CD4-positive, alpha-beta T cell treated with Interleukin-6 for 4 hours (primary cell): ENCODE measurements at regions not wholly inside any gene's neighbourhood (a gene's known extent, or its start where the extent isn't known, plus 50 kb on each side); places are given as distances from the start of the nearest gene placed in this dataset.

Experiments used
- DNase-seq: peaks from one replicate; pipeline ENCODE4 v3.0.0-alpha.2; 2020; ENCODE audit warnings: mixed read lengths

DNA sequence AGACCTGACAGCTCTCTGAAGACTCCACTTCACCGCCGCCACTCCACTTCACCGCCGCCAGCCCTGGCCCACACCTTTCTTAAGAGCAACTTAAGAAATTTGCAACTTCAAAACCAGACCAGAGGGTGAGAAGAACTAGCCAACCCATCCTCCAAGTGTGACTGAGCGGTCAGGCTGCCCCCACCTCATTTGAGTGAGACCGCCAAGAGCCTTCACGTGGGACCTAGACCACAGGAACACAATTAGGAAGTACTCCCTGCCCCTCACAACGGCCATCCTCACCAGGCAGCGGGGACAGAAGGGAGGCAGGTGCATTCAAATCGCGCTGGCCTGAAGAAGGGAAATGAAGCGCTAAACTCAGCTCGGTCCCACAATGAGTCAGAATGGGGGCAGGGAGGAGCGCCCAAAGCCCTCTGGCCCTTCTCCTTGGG, 156.8 kb upstream of the BCL6 start:
- DNase-seq, result no peak

DNA sequence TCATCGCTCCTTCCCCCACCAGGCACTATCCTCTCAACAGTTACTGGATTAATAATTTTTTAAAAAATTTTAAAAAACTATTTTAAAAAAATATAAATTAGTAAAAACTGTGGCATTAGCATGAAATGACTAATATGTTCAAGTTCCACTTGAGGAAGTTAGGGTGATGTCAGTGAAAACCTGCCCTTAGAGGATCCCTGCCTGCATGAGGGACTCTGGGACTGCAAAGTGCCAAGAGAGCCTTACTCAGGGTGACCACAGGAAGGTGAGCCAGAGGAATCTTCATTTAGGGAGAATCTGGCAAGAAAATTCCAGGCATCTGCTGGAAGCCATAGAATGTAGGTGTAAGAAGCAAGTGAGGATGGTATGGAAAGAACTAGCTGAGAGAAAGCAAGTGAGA, 157.7 kb upstream of the BCL6 start:
- DNase-seq, result no peak

DNA sequence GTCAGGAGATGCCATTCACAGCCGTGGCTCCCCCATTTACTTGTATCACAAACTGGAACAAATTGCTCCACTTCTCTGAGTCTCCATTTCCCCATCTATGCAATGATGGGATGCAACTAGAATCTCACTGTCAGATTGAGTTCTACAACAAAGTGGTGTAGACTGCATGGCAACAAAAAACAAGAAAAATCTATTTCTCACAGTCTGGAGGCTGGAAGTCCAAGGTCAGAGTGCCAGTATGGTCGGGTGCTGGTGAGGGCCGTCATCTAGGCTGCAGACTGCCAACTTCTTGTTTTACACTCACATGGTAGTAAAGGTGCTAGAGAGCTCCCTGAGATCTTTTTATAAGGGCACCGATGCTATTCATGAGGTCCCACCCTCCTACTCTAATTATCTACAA, 158.4 kb upstream of the BCL6 start:
- no peak for DNase-seq

DNA sequence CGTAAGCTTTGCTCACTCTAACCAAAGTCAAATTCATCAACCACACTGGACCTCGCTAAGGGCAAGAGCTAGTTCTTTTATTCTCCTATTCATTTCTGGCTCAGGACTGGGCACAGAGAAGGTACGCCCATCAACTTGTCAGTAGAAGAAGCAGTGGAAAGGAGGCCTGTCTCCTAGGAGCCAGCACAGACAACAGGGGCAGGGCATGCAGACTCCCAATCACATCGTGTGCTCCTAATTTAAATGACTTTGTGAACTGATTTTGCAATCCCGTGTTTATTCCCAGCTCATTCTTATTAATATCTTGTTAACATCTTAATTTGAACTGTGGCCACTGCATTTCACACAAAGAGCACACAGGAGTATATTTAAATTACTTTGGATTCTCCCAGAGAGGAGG, 161.1 kb upstream of the BCL6 start:
- DNase-seq, result no peak

DNA sequence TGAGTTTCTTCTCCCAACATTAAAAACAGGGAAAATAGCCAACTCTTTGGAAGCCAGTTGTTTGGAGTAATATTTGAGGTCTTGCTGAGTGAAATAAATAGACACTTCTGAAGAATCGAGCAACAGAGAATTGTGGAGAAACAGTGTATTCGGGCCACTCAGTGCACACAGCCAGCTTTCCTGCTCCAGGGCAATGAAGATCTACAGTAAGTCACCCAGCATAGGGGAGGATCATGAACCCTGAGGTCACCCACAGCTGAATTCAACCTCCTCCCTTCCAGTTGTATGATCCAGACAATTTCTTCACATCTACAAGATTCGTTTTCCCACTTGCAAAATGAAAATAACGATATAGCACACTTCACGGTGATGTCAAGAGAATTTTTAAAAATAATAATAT, 161.7 kb upstream of the BCL6 start:
- no peak for DNase-seq

DNA sequence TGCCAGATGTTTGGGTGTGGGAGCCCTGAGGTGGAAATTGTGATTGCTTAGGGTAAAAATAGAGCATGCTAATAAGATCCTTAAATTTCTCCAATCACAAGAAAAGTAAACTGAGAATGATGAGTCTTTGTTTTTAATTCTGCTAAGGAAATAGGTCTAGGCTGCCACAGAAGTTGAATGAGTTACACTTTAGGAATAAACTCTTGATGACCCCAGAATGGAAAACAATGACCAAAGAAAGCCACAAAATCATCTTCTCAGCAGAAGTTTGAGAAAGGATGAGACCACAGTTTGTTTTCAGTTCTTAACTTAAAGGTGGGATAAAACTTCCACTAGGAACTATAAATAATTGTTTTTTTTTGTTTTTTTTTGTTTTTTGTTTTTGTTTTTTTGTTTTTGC, 164.6 kb upstream of the BCL6 start:
- no peak for DNase-seq

DNA sequence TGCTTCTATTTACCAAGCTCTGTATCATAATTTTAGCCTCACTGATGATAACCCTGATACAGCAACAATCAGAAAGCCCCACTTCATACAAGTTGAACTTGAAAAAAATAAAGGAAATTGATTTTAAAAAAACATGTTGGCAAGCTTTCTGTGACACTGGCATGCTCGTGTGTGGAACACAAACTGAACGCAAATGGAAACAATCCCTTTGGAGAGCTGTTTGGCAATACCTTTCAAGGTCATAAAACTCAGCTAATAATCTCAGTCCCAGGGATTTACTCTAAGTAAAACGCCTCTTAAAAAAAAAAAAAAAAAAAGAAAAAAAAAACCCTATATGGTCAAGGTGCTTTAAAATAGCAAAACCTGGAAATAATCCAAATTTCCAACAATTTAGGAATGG, 166.7 kb upstream of the BCL6 start:
- no peak for DNase-seq

DNA sequence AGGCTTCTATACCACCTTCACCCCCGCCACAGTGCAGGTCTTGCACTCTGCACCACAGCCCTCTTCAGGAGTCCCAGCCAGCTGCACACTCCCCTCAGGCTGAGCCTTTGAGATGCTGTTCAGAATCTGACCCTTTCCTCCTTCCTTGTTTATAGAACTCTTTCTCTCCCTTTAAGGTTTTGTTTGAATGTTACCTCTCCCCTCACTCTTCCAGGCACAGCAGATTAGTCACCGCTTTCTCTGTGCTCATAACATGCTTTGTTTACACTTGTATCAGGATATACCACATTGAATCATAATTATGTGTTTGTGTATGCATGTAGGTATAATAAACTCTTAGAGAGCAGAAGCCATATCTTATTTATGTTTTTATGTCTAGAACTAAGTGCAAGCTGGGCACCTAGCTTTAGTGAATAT, 168.4 kb upstream of the BCL6 start:
- DNase-seq, result no peak

DNA sequence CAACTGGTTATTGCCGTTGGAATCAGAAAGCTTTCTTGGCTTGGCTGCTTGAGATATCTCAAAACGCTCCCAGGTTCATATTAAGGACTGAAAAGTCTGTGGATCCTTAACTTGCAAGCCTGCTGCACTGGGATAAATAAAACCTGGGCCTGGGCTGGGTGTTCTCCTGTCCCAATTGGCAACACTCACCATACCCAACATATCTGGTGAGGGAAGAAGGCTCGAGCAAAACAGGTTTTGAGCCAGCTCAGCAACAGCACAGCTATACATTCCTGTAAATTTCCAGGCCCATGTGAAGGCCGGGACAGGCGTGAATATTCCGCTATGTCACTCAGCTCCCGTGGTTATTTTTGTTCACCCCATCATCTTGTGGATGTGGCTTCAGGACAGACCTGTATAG, 169.0 kb upstream of the BCL6 start:
- no peak for DNase-seq

DNA sequence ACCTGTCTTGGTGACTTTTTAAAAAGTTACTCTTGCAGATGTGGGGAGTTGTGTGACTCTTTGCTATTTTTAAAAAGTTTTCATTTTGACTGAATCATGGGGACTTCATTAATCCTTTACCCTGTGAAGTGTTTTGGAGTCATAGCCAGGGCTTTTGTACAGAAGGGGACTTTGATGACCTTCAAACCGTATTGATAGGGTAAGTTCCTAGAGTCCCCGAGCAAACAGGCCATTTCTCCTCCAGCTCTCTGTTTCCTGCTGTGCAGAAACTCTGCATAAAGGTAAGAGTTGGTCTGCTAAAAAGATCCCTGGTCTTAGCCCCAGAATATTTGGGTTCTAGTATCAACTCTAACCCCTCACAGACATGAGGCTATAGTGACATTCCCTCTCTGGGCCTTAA, 170.8 kb upstream of the BCL6 start:
- no peak for DNase-seq

DNA sequence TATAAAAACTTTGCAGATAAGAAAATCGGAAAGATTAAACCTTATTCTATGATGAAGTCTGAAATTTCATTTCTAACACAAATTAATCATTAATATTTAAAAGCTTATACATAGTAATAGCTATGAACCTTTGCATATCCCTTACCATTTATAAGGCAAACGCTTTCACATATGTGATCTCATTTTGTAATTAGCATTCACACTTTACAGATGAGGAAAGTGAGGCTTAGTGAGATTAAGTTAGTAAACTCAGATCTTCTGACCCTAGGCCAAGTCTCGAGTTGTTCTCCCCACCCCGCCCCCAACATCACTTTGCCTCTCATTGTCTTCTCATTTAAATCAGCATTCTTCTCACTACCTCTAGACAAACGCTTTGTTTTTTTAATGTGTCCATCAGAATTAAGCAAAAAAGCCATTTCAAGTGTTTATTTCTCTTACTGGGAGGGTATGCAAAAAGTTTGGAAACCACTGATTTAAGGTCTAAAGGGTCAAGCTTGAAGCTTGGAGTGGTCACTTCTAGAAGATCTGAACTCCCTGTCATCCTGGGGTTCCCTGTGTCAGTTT, 172.9 kb upstream of the BCL6 start:
- no peak for DNase-seq

DNA sequence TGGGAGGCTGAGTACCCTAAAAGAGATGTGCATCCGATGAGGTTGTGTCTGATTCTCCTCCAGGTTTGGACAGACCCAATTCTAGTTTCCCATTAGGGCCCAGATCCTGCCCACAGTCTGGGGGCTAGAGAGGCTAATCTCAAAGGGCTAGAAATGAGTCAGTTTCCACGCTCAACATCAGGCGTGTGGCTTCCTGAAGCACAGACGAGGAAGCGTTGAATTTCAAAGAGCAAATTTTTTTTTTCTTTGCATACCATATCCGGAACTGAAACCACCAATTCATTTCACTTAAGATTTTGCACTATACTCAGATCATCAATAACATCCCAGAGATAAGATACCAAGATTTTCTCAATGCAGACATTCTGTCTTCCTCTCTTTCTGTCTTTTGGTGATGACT, 173.8 kb upstream of the BCL6 start:
- peak; percentile 69 for DNase-seq

DNA sequence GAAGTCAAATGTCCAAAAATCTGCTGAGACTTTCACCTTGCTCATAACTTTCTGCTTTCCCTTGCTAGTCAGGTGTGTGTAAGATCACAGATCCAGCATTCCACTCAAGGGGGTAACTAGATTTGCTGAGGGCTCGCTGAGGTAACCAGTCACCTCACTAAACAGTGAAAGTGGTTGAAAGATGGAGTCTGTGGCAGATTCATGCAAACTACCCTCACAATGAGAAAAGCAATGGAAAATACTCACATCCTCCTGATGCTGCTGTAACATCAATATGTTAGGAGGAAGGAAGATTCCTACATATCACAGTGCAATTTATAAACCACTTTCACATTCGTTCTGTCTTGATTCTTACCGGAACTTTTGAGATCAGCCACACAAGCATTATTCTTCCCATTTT, 174.3 kb upstream of the BCL6 start:
- no peak for DNase-seq

DNA sequence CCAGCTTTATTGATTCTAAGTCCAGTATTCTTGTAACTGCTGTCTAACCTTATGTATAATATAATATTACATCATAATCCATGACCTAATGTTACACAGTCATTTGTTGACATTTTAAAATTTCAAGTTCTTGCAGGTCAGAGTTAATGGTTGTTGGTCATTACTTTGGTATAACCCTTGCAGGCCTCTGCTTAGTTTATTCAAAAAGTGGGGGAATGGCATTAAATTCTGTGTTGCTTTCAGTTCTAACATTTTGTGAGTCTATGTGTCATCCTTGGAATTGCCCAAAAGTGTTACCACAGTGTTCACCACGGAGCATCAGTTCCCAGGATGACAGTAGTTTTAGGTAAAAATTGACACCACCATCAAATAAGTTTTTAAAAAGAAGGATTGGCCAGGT, 174.8 kb upstream of the BCL6 start:
- DNase-seq, result no peak

DNA sequence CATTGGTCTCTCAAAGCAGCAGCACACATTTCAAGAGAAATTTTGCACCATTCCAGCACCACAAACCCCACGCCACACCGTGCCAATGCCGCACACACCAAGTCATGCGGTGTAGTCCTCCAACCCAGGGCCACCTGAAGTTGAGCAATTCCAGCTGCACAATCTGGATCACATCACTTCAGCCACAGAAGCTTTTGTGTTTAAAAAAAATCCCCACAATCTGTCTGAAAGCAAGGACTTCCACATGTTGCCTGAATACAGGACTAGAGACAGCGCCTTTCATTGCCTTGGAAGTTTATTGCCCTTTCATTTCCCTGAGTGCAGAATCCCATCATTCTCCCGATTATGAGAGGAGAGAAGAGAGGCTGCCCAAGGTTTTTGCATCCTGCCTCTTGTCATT, 175.6 kb upstream of the BCL6 start:
- no peak for DNase-seq

DNA sequence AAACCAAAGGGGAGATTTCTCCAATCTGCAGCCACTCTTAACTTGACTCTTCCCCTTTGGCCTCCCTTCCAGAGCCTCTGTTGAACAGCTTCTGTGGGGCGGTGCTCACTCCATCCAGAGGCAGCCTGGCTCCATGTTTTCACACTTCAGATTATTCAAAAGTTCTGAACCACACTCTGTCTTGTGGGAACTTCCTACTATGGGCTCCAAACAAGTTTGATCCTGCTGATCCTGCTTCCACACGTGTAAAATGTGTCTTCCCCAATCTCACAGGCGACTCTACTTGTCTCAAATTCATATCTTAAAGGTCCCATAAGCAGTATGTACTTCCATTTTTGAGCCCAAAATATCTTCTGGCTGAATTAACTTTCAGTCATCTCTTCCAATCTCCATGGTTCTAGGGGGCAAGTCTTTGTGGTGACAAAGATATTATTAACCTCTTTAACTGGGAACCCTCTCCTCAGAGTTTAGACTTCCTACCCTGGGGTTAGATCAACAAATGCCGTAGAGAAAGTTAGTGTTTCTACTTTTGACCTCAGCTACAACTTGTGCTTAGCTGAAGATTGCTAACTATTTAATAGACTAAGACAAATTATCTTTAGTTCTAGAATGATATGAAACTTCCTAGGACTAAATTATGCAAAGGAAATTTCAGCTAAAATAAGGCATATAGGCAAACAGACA, 176.3 kb upstream of the BCL6 start:
- no peak for DNase-seq

DNA sequence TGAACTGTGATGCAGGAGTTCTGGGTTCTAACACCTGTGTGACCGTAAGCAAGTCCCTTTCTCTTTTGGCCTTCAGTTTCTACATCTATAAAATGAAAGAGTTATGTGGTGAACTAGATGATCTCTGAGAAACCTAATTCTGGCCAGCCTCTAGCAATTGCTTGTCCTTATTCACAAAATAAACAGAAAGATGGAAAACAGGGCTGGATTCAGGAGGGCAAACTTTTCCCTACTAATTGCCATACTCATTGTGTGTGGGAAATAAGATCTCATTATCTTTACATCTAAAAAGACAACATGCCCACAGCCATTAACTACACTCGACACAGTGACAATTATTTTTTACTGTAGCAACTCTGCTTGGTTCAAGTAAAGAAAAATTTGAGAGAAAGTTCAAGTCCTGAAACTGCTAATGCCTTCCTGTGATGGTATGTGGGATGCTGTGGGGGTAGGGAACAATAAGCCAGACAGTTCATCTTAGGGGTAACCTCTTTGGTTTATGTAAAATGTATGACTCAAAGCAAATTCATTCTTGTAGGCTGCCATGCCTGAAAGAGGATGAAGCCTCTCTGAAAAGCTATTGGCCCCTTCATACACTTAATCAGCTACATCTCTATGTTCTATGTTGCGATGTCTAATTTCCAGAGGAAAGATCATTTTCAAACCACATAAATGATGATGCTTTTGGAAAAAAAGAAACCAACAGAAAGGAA, 177.6 kb upstream of the BCL6 start:
- no peak for DNase-seq

DNA sequence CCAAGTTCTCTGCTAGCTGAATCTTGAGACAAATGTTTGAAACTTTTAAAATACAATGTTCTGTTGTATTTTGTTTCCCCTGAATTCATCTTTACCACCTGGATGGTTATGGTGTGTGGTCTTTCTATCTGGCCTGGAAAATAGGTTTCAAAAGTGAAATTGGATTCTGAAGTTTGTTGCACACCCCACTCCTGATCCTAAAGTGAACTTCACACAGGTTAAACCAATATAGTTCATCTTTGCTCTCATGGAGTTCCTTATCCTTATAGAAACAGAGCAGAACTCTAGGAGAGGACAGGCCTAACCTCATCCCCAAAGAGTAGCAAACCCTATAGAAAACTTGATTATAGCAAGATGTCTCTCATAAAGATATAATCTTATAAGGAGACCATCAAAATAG, 179.4 kb upstream of the BCL6 start:
- no peak for DNase-seq

DNA sequence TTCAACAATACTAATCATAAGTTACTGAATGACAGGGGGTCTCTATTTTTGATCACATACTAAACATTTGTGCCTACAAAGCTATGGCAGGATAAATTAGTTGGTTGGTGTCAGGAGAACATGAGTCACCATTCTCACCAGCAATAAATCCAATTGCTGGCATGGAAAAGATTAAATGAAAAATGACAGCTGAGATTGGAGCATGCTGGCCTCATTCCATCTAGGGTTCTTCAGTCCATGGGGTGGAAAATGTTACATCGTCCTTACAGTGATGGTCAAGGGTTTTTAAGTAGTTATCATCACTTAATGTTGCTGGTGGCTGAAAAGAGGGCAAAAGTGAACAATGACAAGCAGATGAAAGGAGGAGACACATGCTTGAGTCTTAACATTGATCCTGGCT, 180.1 kb upstream of the BCL6 start:
- DNase-seq, result no peak

DNA sequence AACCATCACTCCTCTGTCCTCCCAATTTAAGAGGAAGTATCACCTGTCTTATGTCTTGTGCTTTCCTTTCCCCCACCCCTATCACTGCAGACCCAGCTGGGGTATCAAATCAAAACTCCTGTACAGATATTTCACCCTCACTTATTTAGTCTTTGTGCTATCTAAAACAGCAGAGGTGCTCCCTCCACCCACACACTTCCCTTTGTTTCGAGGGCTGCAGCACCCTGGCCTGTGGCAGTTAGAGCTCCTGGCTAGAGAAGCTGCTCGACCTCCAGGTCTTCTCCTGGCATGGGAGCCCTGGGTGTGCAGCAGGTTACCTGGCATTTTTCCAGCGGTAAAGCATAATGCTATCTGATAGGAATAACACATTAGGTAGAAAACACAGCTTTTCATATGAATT, 181.4 kb upstream of the BCL6 start:
- no peak for DNase-seq

DNA sequence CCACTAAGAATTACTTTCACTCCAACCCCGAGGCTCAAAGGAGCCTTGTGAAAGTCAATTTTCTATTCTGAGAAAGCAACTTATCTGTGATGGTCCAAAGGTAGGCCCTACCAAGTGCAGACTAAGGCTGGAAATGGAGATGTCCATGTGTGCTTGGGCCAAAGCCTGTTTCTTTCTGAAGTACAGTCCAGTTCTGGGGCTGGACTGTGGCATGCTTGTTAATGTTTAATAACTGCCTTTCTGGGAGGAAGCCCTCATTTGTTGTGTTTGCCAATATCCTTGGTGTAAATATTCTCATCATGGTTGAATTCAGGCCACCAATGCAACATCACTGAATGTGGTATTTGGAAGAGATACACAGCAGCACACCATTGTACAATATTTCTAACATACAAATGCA, 182.3 kb upstream of the BCL6 start:
- DNase-seq, result no peak

DNA sequence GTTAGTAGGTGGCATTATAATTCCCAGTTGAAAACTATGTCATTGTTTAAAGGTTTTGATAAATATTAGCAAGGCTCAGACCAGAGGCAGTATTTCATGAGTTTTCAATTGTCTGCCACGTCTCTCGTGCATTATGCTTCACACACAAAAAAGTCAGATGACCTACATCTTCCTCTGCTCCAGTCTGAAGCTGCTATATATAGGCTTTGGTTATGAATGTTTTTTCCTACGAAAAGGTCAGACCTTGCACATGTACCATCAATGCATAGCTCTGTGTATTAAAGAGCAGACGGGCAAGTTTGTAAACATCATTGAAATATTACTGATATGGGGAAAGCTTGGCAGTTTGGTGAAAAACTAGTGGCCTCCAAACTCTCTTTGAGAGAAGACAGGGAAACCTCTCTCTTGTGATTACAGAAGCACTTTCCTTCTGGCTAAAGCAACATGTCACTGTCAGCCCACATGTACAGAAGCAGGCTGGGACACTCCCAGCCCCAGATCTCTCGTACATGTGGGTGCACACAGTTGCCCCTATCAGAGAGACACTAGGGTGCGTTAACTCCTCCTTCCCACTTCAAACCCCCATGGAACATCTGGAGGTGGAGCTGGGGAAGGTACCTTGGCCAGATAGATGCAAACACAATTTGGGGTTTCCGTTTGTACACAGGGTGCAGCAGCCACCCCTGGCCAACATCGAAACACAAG, 184.0 kb upstream of the BCL6 start:
- no peak for DNase-seq

DNA sequence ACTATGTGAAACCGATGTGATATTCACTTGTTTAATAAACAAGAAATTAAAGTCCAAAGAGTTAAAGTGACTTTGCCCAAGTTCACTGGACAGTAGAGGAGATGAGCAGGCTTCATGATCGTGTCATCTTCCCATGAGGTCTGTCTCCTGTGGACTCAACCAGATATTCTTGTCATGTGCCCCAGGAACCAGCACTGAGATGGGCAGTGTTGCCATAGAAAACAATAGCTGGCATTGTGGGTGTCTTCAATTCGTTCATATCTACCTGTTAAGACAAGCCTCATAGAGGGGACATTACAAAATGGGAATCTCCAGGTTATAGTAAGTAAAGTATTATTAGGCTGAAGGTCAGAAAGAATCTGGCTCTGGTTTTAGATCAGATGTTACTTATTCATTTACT, 184.8 kb upstream of the BCL6 start:
- DNase-seq, result no peak

DNA sequence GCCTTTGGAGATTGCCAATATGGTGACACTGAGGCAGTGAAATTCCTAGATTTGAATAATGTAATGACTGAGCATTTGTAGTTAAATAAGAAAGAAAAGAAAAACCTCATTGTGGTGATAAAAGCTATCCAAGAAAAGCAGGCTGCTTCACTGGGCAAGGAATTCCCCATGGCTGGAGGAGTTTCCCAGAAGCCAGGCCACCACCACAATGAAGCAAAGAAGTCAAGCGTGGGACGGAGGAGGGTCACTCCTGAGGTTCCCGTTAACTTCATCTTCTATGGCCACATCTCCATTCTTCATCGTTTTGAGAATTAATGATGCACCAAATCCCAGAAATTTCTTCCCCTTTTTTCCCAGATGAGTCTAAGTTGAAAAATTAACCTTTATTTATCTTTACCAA, 185.8 kb upstream of the BCL6 start:
- no peak for DNase-seq
